Loucy (cell line): ENCODE measurements at regions not wholly inside any gene's neighbourhood (a gene's known extent, or its start where the extent isn't known, plus 50 kb on each side); places are given as distances from the start of the nearest gene placed in this dataset.

ENCODE experiments used
- H2AFZ ChIP-seq: fragments of 200-600 bp; sonication (generic); 2 replicates; pipeline ENCODE4 v1.6.0; 2016; ENCODE audit warnings: antibody characterized with exemption, mild to moderate bottlenecking, low read length, moderate library complexity
- H3F3A ChIP-seq: fragments of 200-600 bp; 2 replicates; pipeline ENCODE4 v1.6.0; 2016; ENCODE audit warnings: antibody characterized with exemption, low read depth, mild to moderate bottlenecking
- H3K27me3 ChIP-seq: fragments of 200-600 bp; sonication (generic); 2 replicates; pipeline ENCODE4 v1.6.1; 2014; ENCODE audit warnings: low read length, mild to moderate bottlenecking; ENCODE audit not compliant: insufficient read depth, poor library complexity, severe bottlenecking
- H3K36me3 ChIP-seq: fragments of 200-600 bp; sonication (generic); 2 replicates; pipeline ENCODE4 v1.6.1; 2016; ENCODE audit warnings: low read length; ENCODE audit not compliant: insufficient read depth
- H3K4me1 ChIP-seq: fragments of 200-600 bp; sonication (generic); 2 replicates; pipeline ENCODE4 v1.5.1; 2014; ENCODE audit warnings: low read length, mild to moderate bottlenecking; ENCODE audit not compliant: insufficient read depth, poor library complexity, severe bottlenecking
- H3K4me2 ChIP-seq: fragments of 200-600 bp; sonication (generic); 2 replicates; pipeline ENCODE4 v1.6.0; 2014; ENCODE audit warnings: antibody characterized with exemption, low read length, low read depth, mild to moderate bottlenecking; ENCODE audit not compliant: poor library complexity, severe bottlenecking
- H3K4me3 ChIP-seq: fragments of 200-600 bp; sonication (generic); 2 replicates; pipeline ENCODE4 v1.5.1; 2014; ENCODE audit warnings: low read length, mild to moderate bottlenecking, mixed read lengths; ENCODE audit not compliant: poor library complexity, severe bottlenecking
- H3K79me2 ChIP-seq: fragments of 200-600 bp; sonication (generic); 2 replicates; pipeline ENCODE4 v1.6.1; 2014; ENCODE audit warnings: low read length; ENCODE audit not compliant: insufficient read depth
- H3K9ac ChIP-seq: fragments of 200-600 bp; sonication (generic); 2 replicates; pipeline ENCODE4 v1.6.0; 2014; ENCODE audit warnings: mild to moderate bottlenecking, low read depth, low read length, moderate library complexity; ENCODE audit not compliant: poor library complexity, severe bottlenecking
- H3K9me2 ChIP-seq: fragments of 200-600 bp; sonication (generic); replicated peaks from 2 replicates; pipeline ENCODE4 v1.6.1; 2016; ENCODE audit warnings: low read depth, low read length, mixed read lengths
- H3K9me3 ChIP-seq: fragments of 200-600 bp; sonication (generic); 2 replicates; pipeline ENCODE4 v1.6.1; 2014; ENCODE audit warnings: mild to moderate bottlenecking, antibody characterized with exemption, low read length, low read depth; ENCODE audit not compliant: insufficient read depth
- H4K20me1 ChIP-seq: fragments of 200-600 bp; sonication (generic); 2 replicates; pipeline ENCODE4 v1.6.0; 2014; ENCODE audit warnings: antibody characterized with exemption, low read length, mild to moderate bottlenecking; ENCODE audit not compliant: insufficient read depth, poor library complexity, severe bottlenecking
- EZH2phosphoT487 ChIP-seq: fragments of 200-600 bp; IDR thresholded peaks from 2 replicates; pipeline ENCODE4 v1.6.1; 2018; ENCODE audit warnings: antibody characterized with exemption, mild to moderate bottlenecking, moderate library complexity, borderline replicate concordance
- TF ChIP-seq, protein P1 (sequence below): fragments of 200-600 bp; sonication (generic); conservative IDR thresholded peaks from 2 replicates; pipeline ENCODE4 v1.5.1; 2014; ENCODE audit warnings: mild to moderate bottlenecking, antibody characterized with exemption, low read length

DNA sequence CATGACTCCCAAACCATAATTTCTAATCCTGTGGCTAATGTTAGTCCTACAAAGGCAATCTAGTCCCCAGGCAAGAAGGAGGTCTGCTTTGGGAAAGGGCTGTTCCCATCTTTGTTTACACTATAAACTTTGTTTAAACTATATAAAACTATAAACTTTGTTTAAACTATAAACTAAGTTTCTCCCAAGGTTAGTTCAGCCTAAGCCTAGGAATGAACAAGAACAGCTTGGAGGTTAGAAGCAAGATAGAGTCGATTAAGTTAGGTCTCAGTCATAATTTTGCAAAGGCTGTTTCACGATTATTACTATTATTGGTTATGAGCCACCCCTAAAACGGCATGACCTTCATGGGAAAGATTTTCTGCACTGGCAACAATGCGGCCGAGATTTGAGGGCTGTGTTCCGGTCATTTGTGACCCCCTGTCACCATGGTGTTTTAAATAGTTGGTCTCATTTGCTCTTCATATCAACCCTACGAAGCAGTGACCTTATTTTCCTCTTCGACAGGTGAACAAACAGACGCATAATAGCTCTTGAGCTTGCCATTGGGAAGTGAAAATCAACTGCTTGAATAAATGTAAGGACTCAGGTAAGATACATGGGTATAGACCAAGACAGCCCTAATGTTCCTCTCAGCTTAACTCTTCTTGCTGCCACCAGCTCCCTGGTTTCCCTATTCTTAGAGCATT lies 322.6 kb upstream of the TMEM132C start:
- no peak overlapping the region for H2AFZ ChIP-seq
- no peaks in the 10 kb centered on the region for H3K4me1 ChIP-seq
- no peak overlapping the region for H3K4me3 ChIP-seq

DNA sequence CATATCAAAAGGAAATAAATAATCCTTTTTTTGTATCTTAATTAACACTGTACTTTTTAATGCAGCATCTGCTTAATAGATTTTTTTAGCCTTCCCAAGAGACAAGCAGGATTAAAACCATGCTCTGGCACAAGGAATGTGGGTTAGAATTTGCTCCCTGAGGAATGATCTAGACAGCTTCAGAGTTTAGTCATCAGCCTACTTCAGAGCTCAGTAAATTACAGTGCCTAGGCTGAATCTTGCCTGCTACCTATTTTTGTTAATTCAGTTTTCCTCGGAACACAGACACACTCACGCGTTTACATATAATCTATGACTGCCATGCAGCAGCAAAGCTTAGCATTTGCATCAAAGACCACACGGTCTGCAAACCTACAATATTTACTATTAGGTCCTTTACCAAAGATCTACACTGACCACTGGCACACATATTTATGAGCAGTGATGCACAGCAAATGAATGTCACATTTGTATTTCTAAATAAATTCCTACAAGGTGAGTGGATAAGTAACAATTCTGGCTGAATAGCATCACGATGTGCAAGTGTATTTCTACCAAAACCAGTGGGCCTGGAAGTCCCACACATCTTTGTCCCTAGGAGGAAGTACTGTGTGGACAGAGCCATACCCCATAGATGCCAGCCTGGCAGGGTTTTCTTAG lies 309.8 kb upstream of the TMEM132C start:
- TF ChIP-seq, protein P1, sequence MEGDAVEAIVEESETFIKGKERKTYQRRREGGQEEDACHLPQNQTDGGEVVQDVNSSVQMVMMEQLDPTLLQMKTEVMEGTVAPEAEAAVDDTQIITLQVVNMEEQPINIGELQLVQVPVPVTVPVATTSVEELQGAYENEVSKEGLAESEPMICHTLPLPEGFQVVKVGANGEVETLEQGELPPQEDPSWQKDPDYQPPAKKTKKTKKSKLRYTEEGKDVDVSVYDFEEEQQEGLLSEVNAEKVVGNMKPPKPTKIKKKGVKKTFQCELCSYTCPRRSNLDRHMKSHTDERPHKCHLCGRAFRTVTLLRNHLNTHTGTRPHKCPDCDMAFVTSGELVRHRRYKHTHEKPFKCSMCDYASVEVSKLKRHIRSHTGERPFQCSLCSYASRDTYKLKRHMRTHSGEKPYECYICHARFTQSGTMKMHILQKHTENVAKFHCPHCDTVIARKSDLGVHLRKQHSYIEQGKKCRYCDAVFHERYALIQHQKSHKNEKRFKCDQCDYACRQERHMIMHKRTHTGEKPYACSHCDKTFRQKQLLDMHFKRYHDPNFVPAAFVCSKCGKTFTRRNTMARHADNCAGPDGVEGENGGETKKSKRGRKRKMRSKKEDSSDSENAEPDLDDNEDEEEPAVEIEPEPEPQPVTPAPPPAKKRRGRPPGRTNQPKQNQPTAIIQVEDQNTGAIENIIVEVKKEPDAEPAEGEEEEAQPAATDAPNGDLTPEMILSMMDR = no peak
- no peak for TF ChIP-seq EZH2phosphoT487

More for the DNA sequence above, 322.6 kb upstream of the TMEM132C start:
- Histone ChIP-seq H3K9ac (no peak overlapping the region), H3K79me2 (no peaks in the 10 kb centered on the region), H3K4me2 (no peak overlapping the region), H3K27me3 (no peaks in the 10 kb centered on the region), H4K20me1 (no peaks in the 10 kb centered on the region), H3K9me2 (no peaks in the 10 kb centered on the region), H3K36me3 (no peaks in the 10 kb centered on the region), H3K9me3 (no peaks in the 10 kb centered on the region), H3F3A (no peaks in the 10 kb centered on the region)
- no peak for TF ChIP-seq EZH2phosphoT487
- TF ChIP-seq, protein P1 = no peak

DNA sequence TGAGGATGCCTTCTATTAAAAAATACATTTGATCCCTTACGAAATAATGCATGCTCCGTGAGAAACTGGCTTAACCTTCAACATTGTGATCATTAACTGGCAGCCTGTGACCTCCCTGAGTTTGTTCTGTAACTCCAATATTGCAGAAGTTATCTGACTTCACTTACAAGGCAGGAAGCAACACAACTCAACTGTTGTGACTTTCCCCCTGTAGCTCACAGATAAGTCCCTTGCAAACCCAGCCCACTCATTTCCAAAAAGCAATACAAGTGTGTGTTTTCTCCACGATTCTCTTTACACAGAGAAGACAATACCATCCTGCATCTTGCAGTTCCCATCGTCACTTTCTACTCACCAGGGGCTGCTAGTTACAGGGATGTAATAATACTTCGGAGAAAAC lies 304.7 kb upstream of the TMEM132C start:
- Histone ChIP-seq H3K9me3 (no peaks in the 10 kb centered on the region), H3K36me3 (no peaks in the 10 kb centered on the region), H3K4me3 (no peak overlapping the region)

More for the DNA sequence above, 309.8 kb upstream of the TMEM132C start:
- no peaks in the 10 kb centered on the region for H3K9me3 ChIP-seq
- no peak overlapping the region for H3K4me2 ChIP-seq
- H3K27me3 ChIP-seq = no peaks in the 10 kb centered on the region
- H3K36me3 ChIP-seq = no peaks in the 10 kb centered on the region
- no peaks in the 10 kb centered on the region for H4K20me1 ChIP-seq
- no peaks in the 10 kb centered on the region for H3K9me2 ChIP-seq
- no peaks in the 10 kb centered on the region for H3K4me1 ChIP-seq
- no peaks in the 10 kb centered on the region for H3F3A ChIP-seq
- no peak overlapping the region for H2AFZ ChIP-seq
- no peaks in the 10 kb centered on the region for H3K79me2 ChIP-seq
- no peak overlapping the region for H3K9ac ChIP-seq
- no peak overlapping the region for H3K4me3 ChIP-seq

More for the DNA sequence above, 304.7 kb upstream of the TMEM132C start:
- Histone ChIP-seq H4K20me1 (no peaks in the 10 kb centered on the region), H2AFZ (no peak overlapping the region), H3K9ac (no peak overlapping the region), H3K9me2 (no peaks in the 10 kb centered on the region), H3K4me2 (no peak overlapping the region), H3K27me3 (no peaks in the 10 kb centered on the region), H3K79me2 (no peaks in the 10 kb centered on the region), H3F3A (no peaks in the 10 kb centered on the region), H3K4me1 (no peaks in the 10 kb centered on the region)
- TF ChIP-seq, protein P1 = no peak
- no peak for TF ChIP-seq EZH2phosphoT487
